ENCODE measurements at regions not wholly inside any gene's neighbourhood (a gene's known extent, or its start where the extent isn't known, plus 50 kb on each side); places are given as distances from the start of the nearest gene placed in this dataset.

DNA sequence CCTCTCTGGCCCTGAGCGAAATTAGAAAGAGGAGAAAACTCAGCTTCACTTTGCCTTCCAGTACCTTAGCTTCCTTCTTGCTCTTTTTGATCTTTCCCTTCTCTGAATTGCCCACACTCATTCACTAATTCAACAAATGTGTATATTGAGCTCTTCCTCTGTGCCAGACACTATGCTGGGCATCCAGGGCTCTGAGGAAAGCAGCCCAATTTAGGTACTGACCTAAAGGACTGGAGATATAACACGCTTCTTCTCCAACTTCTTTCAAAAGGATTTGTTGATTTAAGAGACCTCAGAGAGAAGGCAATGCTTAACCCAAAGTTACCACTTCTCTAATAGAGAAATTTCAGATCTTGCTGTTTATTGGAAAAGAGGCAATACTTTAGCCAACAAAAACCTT lies 103.6 kb downstream of the TMPRSS5 start:
- Histone ChIP-seq H2AK5ac (ENCODE audit: low read depth, low read length) (no peak overlapping the region), H4K20me1 (replicated peaks in 1 of 2; ENCODE audit: control insufficient read depth in 1 of 2, insufficient read depth in 2 of 2, low read length in 2 of 2) (no peaks in the 10 kb centered on the region), H2BK5ac (ENCODE audit: low read depth, low read length) (no peak overlapping the region), H3K4me3 (ENCODE audit: extremely low read depth in 1 of 4, insufficient read depth in 2 of 4, low read depth in 3 of 4, low read length in 4 of 4) (no peak overlapping the region), H3K79me1 (ENCODE audit: low read depth, low read length) (no peaks in the 10 kb centered on the region), H3K56ac (replicated peaks; ENCODE audit: insufficient read length, low read depth, low read length) (no peak overlapping the region), H3K27me3 (replicated peaks in 1 of 4; ENCODE audit: control insufficient read depth in 3 of 4, extremely low read depth in 1 of 4, insufficient read depth in 3 of 4, low read length in 3 of 4) (peaks cover 0 to 1% (median 0%) of the 10 kb centered on the region in 4 experiments; a peak in 1 of 7 replicates), H3K18ac (ENCODE audit: extremely low read depth, low read length) (no peak overlapping the region), H3K27ac (ENCODE audit: low read depth, low read length) (no peak overlapping the region), H2BK20ac (ENCODE audit: low read length) (no peak overlapping the region), H2AFZ (ENCODE audit: low read length) (no peak overlapping the region), H4K5ac (ENCODE audit: insufficient read length, low read depth, low read length) (no peak overlapping the region), H3K4me2 (ENCODE audit: insufficient read depth in 1 of 2, low read depth in 2 of 2, low read length in 2 of 2) (no peak overlapping the region), H3K4ac (replicated peaks; ENCODE audit: insufficient read length, low read depth, low read length) (no peak overlapping the region), H2BK15ac (ENCODE audit: low read length) (no peak overlapping the region), H4K91ac (replicated peaks; ENCODE audit: insufficient read length, low read length) (no peak overlapping the region), H3K36me3 (ENCODE audit: control insufficient read depth in 2 of 4, insufficient read depth in 4 of 4, low read length in 3 of 4) (no peaks in the 10 kb centered on the region; a peak in 1 of 8 replicates), H3K9ac (replicated peaks in 1 of 4; ENCODE audit: extremely low read depth in 1 of 4, low read depth in 3 of 4, low read length in 3 of 4) (no peak overlapping the region), H2BK120ac (replicated peaks; ENCODE audit: low read depth, low read length) (no peak overlapping the region), H4K8ac (ENCODE audit: extremely low read depth, insufficient read depth, low read length) (no peak overlapping the region), H2BK12ac (ENCODE audit: low read depth, low read length) (no peak overlapping the region), H3K23ac (ENCODE audit: insufficient read length) (no peak overlapping the region), H3K9me3 (ENCODE audit: insufficient read depth in 2 of 2, low read depth in 1 of 2, low read length in 1 of 2) (peaks cover 4 to 5% of the 10 kb centered on the region in 2 experiments; a peak in 1 of 4 replicates), H3K23me2 (ENCODE audit: low read depth, low read length) (no peaks in the 10 kb centered on the region), H3K4me1 (replicated peaks in 1 of 4; ENCODE audit: control insufficient read depth in 3 of 4, insufficient read depth in 4 of 4, low read length in 3 of 4) (peaks cover 0 to 6% (median 0%) of the 10 kb centered on the region in 4 experiments; a peak in 1 of 7 replicates), H3K14ac (ENCODE audit: insufficient read length) (no peak overlapping the region), H3K79me2 (ENCODE audit: control insufficient read depth in 1 of 2, insufficient read depth in 2 of 2, low read length in 2 of 2) (no peaks in the 10 kb centered on the region)
- ChIA-PET POLR2A (ENCODE audit: partially characterized antibody) (no interaction called here), CTCF (ENCODE audit: partially characterized antibody) (interaction anchor here (0.6 to 2.0 kb wide), 7 partner anchors 11 to 73 kb away, joined by 3 to 4 read pairs (median 3); no protein-coding TSS in a partner anchor)
- DNase-seq (ENCODE audit: low read depth in 1 of 2, low spot score in 2 of 2) (no peak), FAIRE-seq (no peak)
- 72% methylated on average over 2 of the region's 2 CpGs; no CpG with 5 or more reads in 1 of the 2 experiments for WGBS, 2 experiments (ENCODE audit: extremely low coverage in 1 of 2, insufficient coverage in 1 of 2, insufficient read length in 1 of 2, insufficient replicate concordance in 2 of 2, low coverage in 1 of 2, low lambda C conversion rate in 2 of 2, missing lambda C conversion rate in 1 of 2)
- TF ChIP-seq TAF7 (optimal IDR thresholded peaks at IDR 0.05; ENCODE audit: borderline replicate concordance, low read depth, low read length) = no peak
- TF ChIP-seq GTF2F1 (IDR thresholded peaks at IDR 0.05; ENCODE audit: borderline replicate concordance, low read depth, low read length) = no peak
- no peak for TF ChIP-seq NRF1 (IDR thresholded peaks at IDR 0.05; ENCODE audit: low read depth, low read length)
- no peak for TF ChIP-seq KDM1A (IDR thresholded peaks at IDR 0.05; ENCODE audit: borderline replicate concordance, low read length)
- TF ChIP-seq POU5F1 (IDR thresholded peaks at IDR 0.05; ENCODE audit: low read depth, low read length) = no peak
- no peak for TF ChIP-seq EP300 (IDR thresholded peaks at IDR 0.05; ENCODE audit: borderline replicate concordance in 1 of 2, low read depth in 2 of 2, low read length in 2 of 2)

Data from H1 (cell line).